ENCODE measurements at regions not wholly inside any gene's neighbourhood (a gene's known extent, or its start where the extent isn't known, plus 50 kb on each side); places are given as distances from the start of the nearest gene placed in this dataset.

- no peak overlapping the region for H3K4me3 ChIP-seq (ENCODE audit: control insufficient read depth, low read depth, low read length)
- no peak for TF ChIP-seq CTCF (conservative IDR thresholded peaks at IDR 0.05; ENCODE audit: control insufficient read depth, insufficient read depth, low read depth, low read length)
- no peak for DNase-seq (ENCODE audit: low read depth)
Observed at GRCh38 chr6:43957273-43957672, 170.0 kb downstream of the MRPL14 start.

- no peak for TF ChIP-seq CTCF (conservative IDR thresholded peaks at IDR 0.05; ENCODE audit: control insufficient read depth, insufficient read depth, low read depth, low read length)
- H3K4me3 ChIP-seq (ENCODE audit: control insufficient read depth, low read depth, low read length), result no peak overlapping the region
- DNase-seq (ENCODE audit: low read depth), result no peak
Observed at GRCh38 chr6:43956478-43956877, 170.8 kb downstream of the MRPL14 start.

GRCh38 chr6:43954311-43955131, 172.7 kb downstream of the MRPL14 start:
- DNase-seq (ENCODE audit: low read depth), result no peak
- TF ChIP-seq CTCF (conservative IDR thresholded peaks at IDR 0.05; ENCODE audit: control insufficient read depth, insufficient read depth, low read depth, low read length), result no peak

GRCh38 chr6:43953794-43954310, 173.4 kb downstream of the MRPL14 start:
- H3K4me3 ChIP-seq (ENCODE audit: control insufficient read depth, low read depth, low read length), result no peak overlapping the region
- peak; percentile 30 for TF ChIP-seq CTCF (conservative IDR thresholded peaks at IDR 0.05; ENCODE audit: control insufficient read depth, insufficient read depth, low read depth, low read length)
- peak; percentile 30 for DNase-seq (ENCODE audit: low read depth)

More at GRCh38 chr6:43954311-43955131, 172.7 kb downstream of the MRPL14 start:
- no peak overlapping the region for H3K4me3 ChIP-seq (ENCODE audit: control insufficient read depth, low read depth, low read length)

GRCh38 chr6:43953256-43953655, 174.0 kb downstream of the MRPL14 start:
- no peak for DNase-seq (ENCODE audit: low read depth)
- no peak for TF ChIP-seq CTCF (conservative IDR thresholded peaks at IDR 0.05; ENCODE audit: control insufficient read depth, insufficient read depth, low read depth, low read length)
- H3K4me3 ChIP-seq (ENCODE audit: control insufficient read depth, low read depth, low read length), result no peak overlapping the region

GRCh38 chr6:43952746-43953145, 174.5 kb downstream of the MRPL14 start:
- no peak overlapping the region for H3K4me3 ChIP-seq (ENCODE audit: control insufficient read depth, low read depth, low read length)
- peak; percentile 21 for TF ChIP-seq CTCF (conservative IDR thresholded peaks at IDR 0.05; ENCODE audit: control insufficient read depth, insufficient read depth, low read depth, low read length)
- DNase-seq (ENCODE audit: low read depth), result no peak
